GM18511 (cell line): ENCODE measurements at regions not wholly inside any gene's neighbourhood (a gene's known extent, or its start where the extent isn't known, plus 50 kb on each side); places are given as distances from the start of the nearest gene placed in this dataset.
"Not testable (repeated sequence)": the region's sequence is repeated elsewhere in the genome, so short reads cannot be mapped to it uniquely, and the experiment has no call there.

Source experiments
- ATAC-seq: cut with Tn5 transposase; IDR thresholded peaks from one replicate; pipeline ENCODE4 v1.9.1; 2021; ENCODE audit warnings: mild to moderate bottlenecking, moderate library complexity; ENCODE audit not compliant: unreplicated experiment

DNA sequence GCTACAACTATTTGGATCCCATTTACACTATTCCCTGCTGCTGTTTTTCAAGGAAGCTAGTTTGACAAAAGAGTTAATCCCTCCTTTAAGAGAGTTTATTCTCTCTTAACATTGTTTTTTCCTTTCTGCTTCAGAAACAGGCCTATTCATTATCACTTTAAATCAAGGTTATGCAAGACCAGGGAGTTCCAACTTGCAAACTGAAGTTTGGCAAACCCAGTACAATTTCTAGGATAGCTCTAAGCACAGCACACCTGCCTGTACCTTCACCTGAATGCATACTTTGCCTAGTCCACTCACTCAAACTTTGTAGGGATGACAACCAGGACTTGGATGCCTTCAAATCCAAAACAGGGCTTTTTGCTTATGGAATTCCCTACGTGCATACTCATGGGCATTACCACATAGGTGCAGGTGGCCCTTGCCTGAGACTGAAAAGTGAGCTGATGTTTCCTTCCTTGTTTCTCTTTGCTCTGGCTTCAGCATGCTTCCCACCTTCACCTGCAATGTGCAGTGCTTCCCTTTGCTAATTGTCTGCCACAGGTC, 193.8 kb upstream of the MMADHC start:
- ATAC-seq, result no peak

DNA sequence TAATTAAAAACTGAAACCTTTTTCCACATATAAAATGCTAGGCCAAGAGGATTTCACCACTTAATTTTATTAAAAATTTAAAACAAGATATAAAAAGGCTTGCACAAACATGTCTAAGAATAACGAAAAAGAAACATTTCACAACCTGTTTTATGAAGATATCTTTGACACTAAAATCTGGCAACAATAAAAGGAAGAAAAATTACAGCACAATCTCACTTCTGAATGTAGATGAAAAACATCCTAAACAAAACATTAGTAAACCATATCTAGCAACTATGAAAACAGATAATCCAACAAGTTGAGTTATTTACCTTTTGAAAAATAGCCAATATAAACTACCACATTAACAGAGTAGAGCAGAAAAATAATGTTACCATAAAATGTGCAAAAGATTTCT, 185.4 kb upstream of the MMADHC start:
- ATAC-seq, result no peak

DNA sequence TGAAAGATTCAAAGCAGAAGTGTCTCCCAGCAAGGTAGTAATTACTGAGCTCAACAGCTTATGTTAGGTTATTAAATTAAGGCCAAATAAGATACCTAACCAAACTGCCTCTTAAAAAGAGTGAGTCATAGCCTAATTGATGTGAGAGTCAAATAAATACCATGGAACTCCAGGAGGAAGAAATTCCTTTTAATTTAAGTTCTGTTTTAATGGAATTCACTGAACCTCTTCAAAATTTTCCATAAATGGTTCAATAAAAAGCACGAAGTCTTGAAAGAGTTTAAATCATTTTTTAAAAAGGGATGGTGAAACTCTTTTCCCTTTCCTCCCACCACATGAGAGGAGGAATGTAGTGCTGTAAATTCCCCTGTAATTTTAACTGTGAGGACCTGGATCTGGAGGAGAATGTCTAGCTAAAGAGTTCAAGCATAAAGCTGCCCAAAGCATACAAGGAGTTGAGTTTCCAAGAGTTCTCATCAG, 180.8 kb upstream of the MMADHC start:
- ATAC-seq, result no peak

DNA sequence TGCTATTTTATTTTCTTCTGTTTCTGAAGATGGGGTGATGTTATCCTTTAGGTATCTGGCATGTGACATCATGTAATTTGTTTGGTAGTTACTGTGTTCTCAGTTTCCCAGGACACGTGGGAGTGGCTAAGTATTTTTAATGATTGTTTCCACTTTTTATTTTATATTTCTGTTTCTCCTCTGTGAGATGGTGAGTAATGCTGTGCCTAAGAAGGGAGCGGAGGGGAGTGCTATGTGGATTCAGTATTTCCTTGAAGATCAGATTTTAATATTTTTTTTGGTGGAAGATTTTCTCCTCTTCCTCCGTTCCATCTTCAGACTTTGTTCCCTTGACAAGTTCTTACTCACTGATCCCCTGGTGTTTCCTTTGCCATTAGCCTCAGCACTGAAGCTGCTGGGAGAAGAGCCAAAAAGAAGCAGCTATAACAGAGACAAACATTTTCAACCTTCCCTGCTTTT, 180.0 kb upstream of the MMADHC start:
- no peak for ATAC-seq

DNA sequence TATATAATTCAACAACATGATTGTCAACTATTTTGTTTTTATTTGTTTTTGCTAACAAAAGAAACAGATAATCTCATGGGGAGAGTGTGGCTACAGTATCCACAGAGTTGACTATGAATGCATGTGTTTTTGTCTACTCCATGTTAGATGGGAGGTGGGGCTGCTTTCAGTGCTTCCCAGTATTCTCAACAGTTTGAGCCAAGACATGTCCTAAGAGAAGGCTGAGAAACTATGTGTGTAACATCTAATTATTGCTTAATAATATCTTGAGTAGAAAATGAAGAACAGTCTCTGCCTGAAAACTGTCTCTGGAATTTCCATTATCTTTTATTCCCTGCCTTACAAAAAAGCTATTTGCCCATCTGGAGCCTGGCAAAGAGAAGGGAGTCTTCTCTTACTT, 178.8 kb upstream of the MMADHC start:
- ATAC-seq, result no peak

DNA sequence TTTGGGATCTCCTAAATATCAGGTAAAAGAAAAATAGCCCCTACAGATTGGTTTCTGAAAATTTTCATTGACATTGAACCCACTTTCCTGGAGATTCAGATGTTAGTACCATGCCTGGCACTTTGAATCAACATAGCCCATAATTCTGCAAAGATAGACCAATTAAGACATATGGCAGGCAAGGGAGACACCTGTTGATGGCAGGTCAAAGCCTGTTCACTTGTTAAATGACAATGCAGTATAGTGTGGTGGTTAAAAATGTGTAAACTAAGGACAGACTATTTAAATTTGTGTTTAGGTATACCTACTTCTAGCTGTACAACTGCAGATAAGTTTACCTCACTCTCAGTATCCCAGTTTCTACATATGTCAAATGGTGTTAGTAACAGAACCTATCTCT, 178.1 kb upstream of the MMADHC start:
- ATAC-seq, result no peak

DNA sequence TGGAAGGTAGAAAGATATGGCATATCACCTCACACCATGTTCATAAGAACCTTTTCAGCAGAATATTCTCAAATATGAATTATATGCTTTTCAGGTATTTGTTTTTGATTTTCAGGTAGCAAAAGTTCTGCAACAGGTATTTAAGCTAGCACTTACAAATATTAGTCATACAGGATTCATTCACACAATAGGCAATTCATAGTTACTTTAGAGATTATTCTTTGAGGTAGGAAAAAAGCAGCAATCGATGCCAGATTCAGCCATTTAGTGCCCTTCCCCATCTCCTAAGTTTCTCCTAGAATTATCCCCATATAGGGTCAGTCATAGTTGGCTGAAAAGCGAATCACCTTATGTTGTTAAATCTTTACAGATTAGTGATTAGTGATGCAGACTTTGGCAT, 177.4 kb upstream of the MMADHC start:
- ATAC-seq, result no peak

DNA sequence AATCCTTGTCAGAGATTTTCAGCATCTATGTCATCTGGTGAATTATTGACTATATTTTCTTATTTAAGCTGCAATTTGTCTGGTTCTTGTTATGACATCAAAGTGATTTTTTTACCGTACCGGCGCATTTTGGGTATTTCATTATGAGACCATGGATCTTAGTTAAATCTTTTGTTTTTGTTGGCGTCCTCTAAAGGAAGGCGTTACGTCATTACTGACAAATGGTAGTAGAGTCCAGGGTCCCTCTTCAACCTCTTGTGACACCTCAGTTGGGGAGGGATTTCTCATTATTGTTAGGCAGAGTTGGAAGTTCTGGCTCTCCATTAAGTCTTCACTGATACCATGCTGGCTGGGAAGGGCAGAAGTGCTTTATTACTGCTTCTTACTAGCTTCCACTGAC, 175.8 kb upstream of the MMADHC start:
- no peak for ATAC-seq

DNA sequence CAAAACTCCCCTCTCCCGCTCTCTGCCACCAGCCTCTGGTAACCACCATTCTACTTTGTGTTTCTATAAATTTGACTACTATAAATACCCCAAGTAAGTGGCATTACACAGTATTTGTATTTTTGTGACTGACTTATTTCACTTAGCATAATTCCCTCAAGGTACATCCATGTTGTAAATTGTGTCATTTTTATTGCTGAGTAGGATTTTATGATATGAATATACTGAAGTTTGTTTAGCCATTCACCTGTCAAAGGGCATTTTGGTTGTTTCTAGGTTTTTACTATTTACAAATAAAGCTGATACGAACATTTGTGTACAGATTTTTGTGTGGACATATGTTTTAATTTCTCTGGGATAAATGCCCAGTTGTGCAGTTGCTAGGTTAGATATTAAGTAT, 174.0 kb upstream of the MMADHC start:
- ATAC-seq, result no peak

DNA sequence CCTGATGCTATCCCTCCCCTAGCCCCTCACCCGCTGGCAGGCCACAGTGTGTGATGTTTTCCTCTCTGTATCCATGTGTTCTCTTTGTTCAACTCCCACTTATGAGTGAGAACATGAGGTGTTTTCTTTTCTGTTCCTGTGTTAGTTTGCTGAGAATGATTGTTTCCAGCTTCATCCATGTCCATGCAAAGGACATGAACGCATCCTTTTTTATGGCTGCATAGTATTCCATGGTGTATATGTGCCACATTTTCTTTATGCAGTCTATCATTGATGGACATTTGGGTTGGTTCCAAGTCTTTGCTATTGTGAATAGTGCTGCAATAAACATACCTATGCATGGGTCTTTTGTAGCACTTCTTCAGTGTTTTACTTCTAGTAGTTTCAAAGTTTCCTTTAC, 171.8 kb upstream of the MMADHC start:
- not testable (repeated sequence) for ATAC-seq

DNA sequence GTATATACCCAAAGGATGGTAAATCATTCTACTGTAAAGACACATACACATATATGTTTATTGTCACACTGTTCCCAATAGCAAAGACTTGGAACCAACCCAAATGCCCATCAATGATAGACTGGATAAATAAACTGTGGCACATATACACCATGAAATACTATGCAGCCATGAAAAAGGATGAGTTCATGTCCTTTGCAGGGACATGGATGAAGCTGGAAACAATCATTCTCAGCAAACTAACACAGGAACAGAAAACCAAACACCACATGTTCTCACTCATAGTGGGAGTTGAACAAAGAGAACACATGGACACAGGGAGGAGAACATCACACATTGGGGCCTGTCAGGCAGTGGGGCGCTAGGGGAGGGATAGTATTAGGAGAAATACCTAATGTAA, 167.1 kb upstream of the MMADHC start:
- ATAC-seq, result not testable (repeated sequence)

DNA sequence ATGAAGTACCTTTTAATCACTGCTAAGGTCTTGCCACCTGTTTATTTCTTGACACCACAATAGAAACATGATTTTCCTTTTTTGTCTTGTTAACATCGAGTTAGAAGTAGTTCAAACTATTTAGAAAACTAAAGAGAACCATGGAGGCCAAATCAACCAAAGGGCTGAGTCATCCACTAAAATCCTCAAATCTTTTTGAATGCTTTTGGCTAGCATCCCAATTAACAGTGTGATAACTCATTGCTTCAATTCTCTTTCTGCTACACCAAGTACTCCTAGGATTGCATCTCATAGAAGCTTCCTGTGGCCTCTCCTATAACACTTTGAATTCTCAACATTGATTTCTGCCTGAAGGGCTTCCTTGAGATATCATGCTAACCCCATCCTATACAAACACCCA, 159.9 kb upstream of the MMADHC start:
- ATAC-seq, result no peak

DNA sequence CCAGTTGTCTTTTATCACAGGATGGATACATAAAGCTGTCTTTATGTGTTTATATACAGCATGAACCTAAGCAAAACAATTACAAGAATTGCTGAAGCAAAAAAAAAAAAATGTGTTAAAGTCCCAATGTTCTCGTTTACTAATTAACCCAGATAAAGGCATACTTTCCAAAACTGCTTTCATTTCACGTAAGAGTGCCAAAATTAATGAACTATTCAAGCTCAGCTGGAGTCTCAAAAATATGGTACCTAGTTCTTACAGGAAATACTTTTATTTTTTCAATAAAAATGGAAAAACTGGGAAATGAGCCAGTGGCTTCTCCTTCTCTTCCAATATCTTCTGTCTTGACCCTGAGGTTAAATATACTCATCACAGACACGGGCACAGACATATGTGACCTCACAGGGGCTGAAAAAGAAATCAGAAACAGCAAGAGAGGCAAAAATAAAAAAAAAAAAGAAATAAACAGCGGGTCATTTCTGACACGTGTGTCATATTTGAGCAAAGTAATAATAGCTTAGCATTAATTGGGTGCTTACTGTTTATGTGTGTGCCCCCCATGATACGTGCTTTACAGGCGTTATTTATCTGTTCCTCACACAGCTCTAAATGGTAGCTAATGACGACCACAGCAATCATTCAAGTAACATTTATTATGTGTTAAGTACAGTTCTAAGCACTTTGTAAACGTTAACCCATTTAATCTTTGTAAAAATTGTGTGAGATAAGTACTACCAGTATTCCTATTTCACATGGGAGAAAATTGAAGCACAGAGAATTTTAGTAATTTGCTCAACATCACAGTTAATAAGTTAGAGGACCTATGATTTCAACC, 158.0 kb upstream of the MMADHC start:
- ATAC-seq, result no peak

DNA sequence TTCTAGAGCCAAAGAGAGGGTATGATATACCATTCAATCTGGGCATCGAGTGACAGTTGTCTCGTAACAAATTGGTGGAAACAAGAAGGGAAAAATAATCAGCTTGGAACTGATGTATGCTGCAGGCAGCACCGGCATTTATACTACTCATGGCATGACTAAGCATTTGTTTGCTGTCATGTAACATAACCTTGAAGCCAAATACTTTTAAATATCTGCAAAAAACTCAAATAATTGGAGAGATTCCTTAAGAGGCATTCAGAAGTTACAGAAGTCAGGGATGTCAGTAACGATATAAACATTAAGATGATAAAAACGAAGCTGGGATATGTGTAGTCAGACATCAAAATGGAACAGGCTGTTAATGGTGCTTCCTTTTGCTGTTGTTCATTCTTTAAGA, 157.3 kb upstream of the MMADHC start:
- ATAC-seq, result no peak

DNA sequence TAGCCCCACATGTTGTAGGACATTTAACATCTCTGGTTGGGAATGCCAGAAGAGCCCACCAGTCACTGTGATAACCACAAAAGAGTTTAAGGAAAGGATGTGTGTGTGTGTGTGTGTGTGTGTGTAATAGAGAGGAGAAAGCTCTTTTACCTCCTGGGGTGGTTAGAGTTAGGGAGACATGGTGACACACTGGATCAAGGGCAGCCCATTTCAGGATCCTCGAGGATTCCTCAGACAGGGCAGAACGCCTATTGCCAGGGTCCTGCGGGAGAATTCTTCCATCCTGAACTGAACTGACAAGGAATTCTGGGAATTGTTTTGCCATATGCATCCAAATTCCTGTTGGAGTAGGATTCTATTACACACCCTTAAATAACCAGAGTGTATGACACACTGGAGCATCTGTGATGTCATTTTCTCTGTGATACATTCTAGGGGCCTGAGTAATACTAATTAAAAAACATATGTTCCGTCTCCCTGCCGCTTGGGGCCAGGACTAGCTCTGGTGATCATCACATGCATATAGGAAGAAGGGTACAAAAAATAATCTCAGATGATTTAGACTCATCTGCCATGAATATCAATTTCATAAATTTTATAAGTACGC, 156.4 kb upstream of the MMADHC start:
- no peak for ATAC-seq

DNA sequence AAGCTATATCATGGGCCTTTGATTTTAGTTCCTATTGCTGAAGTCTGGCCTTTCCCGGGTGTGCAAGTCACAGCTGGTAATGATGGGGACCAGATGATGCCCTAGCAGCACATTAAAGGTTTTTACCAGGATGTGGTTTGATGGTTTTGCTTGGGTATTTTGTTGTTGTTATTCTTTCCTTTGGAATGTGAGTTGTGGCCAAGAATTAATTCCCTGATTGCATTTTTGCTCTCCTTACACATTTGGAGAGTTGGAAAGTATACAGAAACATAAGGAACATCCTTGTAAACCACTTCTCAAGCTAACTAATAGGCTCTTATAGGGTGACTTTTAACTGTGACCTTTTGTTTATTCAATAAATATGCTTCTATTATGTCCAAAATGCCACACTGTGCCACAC, 154.1 kb upstream of the MMADHC start:
- no peak for ATAC-seq

DNA sequence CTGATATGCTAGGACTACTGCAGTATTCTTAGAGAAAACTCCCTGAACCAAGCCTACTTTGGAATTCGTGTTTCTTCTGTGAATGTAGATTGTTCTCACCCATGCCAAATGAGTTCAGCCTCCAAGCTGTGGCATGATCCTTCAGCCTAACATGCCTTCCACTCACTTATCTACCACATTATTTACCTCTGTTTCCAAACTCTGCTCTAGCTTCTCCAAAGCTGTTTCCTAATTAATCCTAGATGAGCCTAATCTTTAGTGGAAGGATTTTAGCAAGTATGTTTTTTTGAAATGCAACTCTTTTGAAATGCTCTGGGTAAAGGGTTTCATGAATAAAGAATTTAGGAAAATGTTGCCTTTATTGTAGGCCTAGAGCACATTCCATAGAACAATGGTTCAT, 152.9 kb upstream of the MMADHC start:
- ATAC-seq, result no peak

DNA sequence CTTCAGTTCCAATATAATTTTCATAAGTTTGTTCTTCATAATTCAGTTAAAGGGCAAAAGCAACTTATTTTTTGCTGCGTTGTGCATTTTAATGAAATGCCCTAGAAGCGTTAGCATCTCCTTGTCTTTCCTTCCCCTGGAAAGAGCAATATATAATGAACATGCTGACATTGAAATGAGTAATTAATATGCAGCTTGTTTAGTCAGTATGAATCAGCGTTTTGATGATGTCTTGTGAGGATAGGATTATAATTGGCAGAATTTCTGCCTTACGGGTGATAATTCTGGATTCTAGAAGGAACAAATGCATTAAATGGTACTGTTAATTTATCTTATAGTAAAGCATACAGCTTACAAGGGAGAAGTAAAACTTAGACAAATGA, 152.3 kb upstream of the MMADHC start:
- no peak for ATAC-seq

DNA sequence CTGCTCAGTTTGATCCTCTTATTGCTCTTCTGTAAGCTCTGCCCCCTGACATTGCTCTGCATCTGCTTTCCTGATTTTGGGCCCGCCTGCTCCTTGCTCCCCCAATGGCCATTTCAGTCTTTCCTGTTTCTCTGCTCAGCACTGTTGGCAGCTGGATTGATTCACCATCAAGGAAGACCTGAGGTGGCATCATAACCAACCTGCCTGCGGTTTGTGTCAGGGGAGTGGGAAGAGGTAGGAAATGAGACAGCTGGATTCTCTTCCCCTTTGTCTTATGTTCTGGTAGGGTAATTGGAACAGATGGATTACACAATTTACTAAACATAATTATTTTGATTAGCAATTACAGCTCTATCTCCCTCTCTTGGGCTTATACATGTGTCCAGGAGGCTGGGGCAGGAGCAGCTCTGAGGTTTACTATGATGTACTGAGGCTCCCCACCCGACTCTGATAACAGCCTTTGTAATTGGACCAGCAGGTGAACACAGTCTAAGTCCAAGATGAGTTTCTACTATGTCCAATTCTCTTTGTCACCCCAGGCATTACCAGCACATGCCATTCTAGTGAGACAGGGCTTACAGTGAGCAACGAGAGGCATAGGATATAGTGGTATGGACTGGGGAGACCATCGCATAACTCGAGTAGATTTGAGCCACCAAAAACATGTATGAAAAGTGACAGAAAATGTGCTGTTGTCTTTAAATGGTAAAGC, 151.8 kb upstream of the MMADHC start:
- ATAC-seq, result no peak

DNA sequence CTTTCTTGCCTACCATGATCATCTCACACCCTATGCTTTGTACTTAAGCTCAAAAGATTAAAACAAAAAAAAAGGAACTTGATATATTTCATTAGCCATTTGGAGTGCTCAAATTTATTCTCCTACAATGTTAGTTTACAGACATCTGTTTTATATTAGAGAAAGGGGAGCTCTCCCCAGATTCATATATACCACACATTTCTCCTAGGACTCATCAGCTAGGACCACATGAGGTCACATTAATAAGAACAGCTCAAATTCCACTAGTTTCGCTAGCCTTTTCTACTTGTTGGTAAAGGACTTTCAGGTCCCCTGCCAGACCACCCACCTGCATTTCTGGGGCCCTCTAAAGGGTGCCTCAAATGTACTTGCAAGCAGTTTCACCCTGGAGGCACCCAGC, 151.2 kb upstream of the MMADHC start:
- no peak for ATAC-seq

DNA sequence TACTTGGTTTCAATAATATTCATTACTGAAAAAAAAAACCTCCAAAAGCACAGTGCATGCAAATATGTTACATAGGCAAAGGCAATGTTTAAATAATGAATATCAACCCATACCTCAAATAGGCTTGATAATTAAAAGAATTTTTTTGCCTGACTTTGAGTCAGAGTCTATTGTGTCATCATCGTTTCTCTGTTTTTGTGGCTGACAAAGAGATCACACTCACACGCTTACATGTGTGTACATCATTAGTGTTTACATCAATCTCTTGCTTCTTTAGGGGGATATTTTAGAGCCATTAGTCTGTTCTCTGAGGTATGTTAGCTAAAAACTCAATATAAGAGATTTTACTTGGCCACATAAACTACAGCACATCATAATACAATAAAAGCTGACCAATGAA, 150.3 kb upstream of the MMADHC start:
- ATAC-seq, result no peak
